HCT116 (cell line): ENCODE measurements at regions not wholly inside any gene's neighbourhood (a gene's known extent, or its start where the extent isn't known, plus 50 kb on each side); places are given as distances from the start of the nearest gene placed in this dataset.

ENCODE experiments used
- ATAC-seq: fragments of 200-7000 bp; cut with Tn5 transposase; 2 replicates; pipeline ENCODE4 v1.9.1; 2020; ENCODE audit warnings: mild to moderate bottlenecking, moderate library complexity
- BruUV-seq: library from RNA; stranded (reverse); fragments of 400-500 nt; replicated peaks from 2 replicates; lab custom pipeline; 2021; lab: Mats Ljungman, UMichigan
- CTCF ChIA-PET: fragments of 300-600 bp; sonication (Branson Sonifier 250); formaldehyde crosslinking; loops from one replicate; lab custom pipeline; 2021; ENCODE audit warnings: antibody characterized with exemption; lab: Charles Lee
- POLR2A ChIA-PET: fragments of 300-600, 350-600 bp; sonication (Branson Sonifier 250); formaldehyde crosslinking; loops from one replicate; lab custom pipeline; 2021; ENCODE audit warnings: antibody characterized with exemption; lab: Charles Lee
- RAD21 ChIA-PET, 2 experiments: fragments of 300-600 bp; sonication (Branson Sonifier 250); formaldehyde crosslinking; loops; one replicate each; lab custom pipeline; 2023; ENCODE audit warnings: low total read pairs in 2 of 2; ENCODE audit not compliant: uncharacterized antibody in 2 of 2, unreplicated experiment in 2 of 2, low non-redundant PET in 1 of 2; lab: Charles Lee
- DNase-seq: peaks from one replicate; pipeline ENCODE4 v3.0.0-alpha.2; 2010; ENCODE audit warnings: low read depth, low spot score
- H2AFZ ChIP-seq: fragments of 200-600 bp; shearing (Covaris generic), sonication (generic); 2 replicates; pipeline ENCODE4 v1.6.1; 2017; ENCODE audit warnings: low read depth, mixed run types, mixed read lengths, antibody characterized with exemption, low read length; ENCODE audit not compliant: poor library complexity, severe bottlenecking
- H3K27ac ChIP-seq: 2 replicates; pipeline ENCODE4 v1.5.1; 2012; ENCODE audit warnings: low read depth, low read length
- H3K27me3 ChIP-seq: fragments of 200-600 bp; sonication (generic); 2 replicates; pipeline ENCODE4 v1.6.1; 2016; ENCODE audit warnings: mixed run types, low read length, mixed read lengths; ENCODE audit not compliant: insufficient read depth
- H3K36me3 ChIP-seq, 2 experiments: fragments of 200-500 bp in 1 of 2; fragments of 200-600 bp in 1 of 2; sonication (Bioruptor generic) in 1 of 2; sonication (generic) in 1 of 2; 2 replicates each; pipeline versions ENCODE4 v1.5.1 to v1.6.1; 2014 to 2016; ENCODE audit warnings: low read length in 2 of 2, inconsistent platforms in 1 of 2, mixed read lengths in 1 of 2, mixed run types in 1 of 2; ENCODE audit not compliant: insufficient read depth in 2 of 2, control insufficient read depth in 1 of 2
- H3K4me1 ChIP-seq, 2 experiments: fragments of 200-600 bp in 1 of 2; sonication (generic) in 1 of 2; 2 replicates each; pipeline versions ENCODE4 v1.5.1 to v1.6.1; 2012 to 2017; ENCODE audit warnings: low read length in 2 of 2, inconsistent platforms in 1 of 2, mild to moderate bottlenecking in 1 of 2, mixed read lengths in 1 of 2, mixed run types in 1 of 2, moderate library complexity in 1 of 2; ENCODE audit not compliant: insufficient read depth in 2 of 2, control insufficient read depth in 1 of 2
- H3K4me2 ChIP-seq: fragments of 200-600 bp; sonication (generic); 2 replicates; pipeline ENCODE4 v1.6.1; 2017; ENCODE audit warnings: mixed run types, low read length, mixed read lengths
- H3K4me3 ChIP-seq, 2 experiments: fragments of 200-600 bp in 1 of 2; sonication (generic) in 1 of 2; replicated peaks in 1 of 2; 2 replicates each; pipeline ENCODE4 v1.5.1; 2011 to 2016; ENCODE audit warnings: low read length in 2 of 2, control low read depth in 1 of 2, low read depth in 1 of 2, mild to moderate bottlenecking in 1 of 2, mixed read lengths in 1 of 2, mixed run types in 1 of 2
- H3K79me2 ChIP-seq: fragments of 200-600 bp; sonication (generic); 2 replicates; pipeline ENCODE4 v1.6.1; 2017; ENCODE audit warnings: mild to moderate bottlenecking, mixed run types, low read length, moderate library complexity, mixed read lengths; ENCODE audit not compliant: insufficient read depth
- H3K9ac ChIP-seq: fragments of 200-600 bp; sonication (generic); 2 replicates; pipeline ENCODE4 v1.6.1; 2016; ENCODE audit warnings: low read length, mixed read lengths
- H3K9me2 ChIP-seq: fragments of 200-600 bp; sonication (generic), shearing (Covaris generic); 2 replicates; pipeline ENCODE4 v1.6.1; 2017; ENCODE audit warnings: mixed run types, mild to moderate bottlenecking, moderate library complexity; ENCODE audit not compliant: insufficient read depth
- H3K9me3 ChIP-seq, 2 experiments: fragments of 200-500 bp in 1 of 2; fragments of 200-600 bp in 1 of 2; sonication (Bioruptor generic) in 1 of 2; sonication (generic) in 1 of 2; 2 replicates each; pipeline ENCODE4 v1.6.1; 2014 to 2017; ENCODE audit warnings: low read length in 2 of 2, mixed read lengths in 2 of 2, inconsistent platforms in 1 of 2, low read depth in 1 of 2, mild to moderate bottlenecking in 1 of 2, mixed run types in 1 of 2, moderate library complexity in 1 of 2; ENCODE audit not compliant: control insufficient read depth in 1 of 2, insufficient read depth in 1 of 2
- H4K20me1 ChIP-seq: fragments of 200-600 bp; sonication (generic), shearing (Covaris generic); 2 replicates; pipeline ENCODE4 v1.6.1; 2017; ENCODE audit warnings: mixed run types, mild to moderate bottlenecking, moderate library complexity; ENCODE audit not compliant: insufficient read depth
- ATF3 ChIP-seq: IDR thresholded peaks from 2 replicates; pipeline ENCODE4 v1.6.1; 2012
- CBX3 ChIP-seq: IDR thresholded peaks from 2 replicates; pipeline ENCODE4 v1.6.1; 2012; ENCODE audit warnings: low read depth
- CTCF ChIP-seq, 3 experiments: fragments of 200-600 bp in 1 of 3; sonication (generic) in 1 of 3; IDR thresholded peaks in 2 of 3; conservative IDR thresholded peaks in 1 of 3; 2 replicates each; pipeline ENCODE4 v1.5.1; 2012 to 2017; ENCODE audit warnings: low read depth in 2 of 3, low read length in 2 of 3, antibody characterized with exemption in 1 of 3, borderline replicate concordance in 1 of 3, control low read depth in 1 of 3, mild to moderate bottlenecking in 1 of 3, mixed read lengths in 1 of 3, mixed run types in 1 of 3, moderate library complexity in 1 of 3; ENCODE audit not compliant: insufficient read depth in 1 of 3
- EGR1 ChIP-seq: IDR thresholded peaks from 2 replicates; pipeline ENCODE4 v1.6.1; 2012; ENCODE audit warnings: low read depth
- ELF1 ChIP-seq: IDR thresholded peaks from 2 replicates; pipeline ENCODE4 v1.6.1; 2012; ENCODE audit warnings: low read depth, borderline replicate concordance
- EZH2phosphoT487 ChIP-seq: fragments of 200-600 bp; IDR thresholded peaks from 2 replicates; pipeline ENCODE4 v1.6.1; 2018; ENCODE audit warnings: antibody characterized with exemption, borderline replicate concordance
- JUND ChIP-seq: IDR thresholded peaks from 2 replicates; pipeline ENCODE4 v1.6.1; 2012
- POLR2A ChIP-seq: IDR thresholded peaks from 2 replicates; pipeline ENCODE4 v1.7.0; 2011; ENCODE audit warnings: borderline replicate concordance; ENCODE audit not compliant: insufficient read depth, insufficient read length; ENCODE audit errors: extremely low read depth
- RAD21 ChIP-seq: IDR thresholded peaks from 2 replicates; pipeline ENCODE4 v1.6.1; 2012; ENCODE audit warnings: low read depth, mild to moderate bottlenecking
- REST ChIP-seq: IDR thresholded peaks from 2 replicates; pipeline ENCODE4 v1.6.1; 2012; ENCODE audit warnings: low read depth
- SP1 ChIP-seq: IDR thresholded peaks from 2 replicates; pipeline ENCODE4 v1.6.1; 2012; ENCODE audit warnings: low read depth
- SRF ChIP-seq: IDR thresholded peaks from 2 replicates; pipeline ENCODE4 v1.6.1; 2012; ENCODE audit warnings: low read depth
- TCF7L2 ChIP-seq: IDR thresholded peaks from 2 replicates; pipeline ENCODE4 v1.7.0; 2011; ENCODE audit warnings: borderline replicate concordance, inconsistent platforms; ENCODE audit not compliant: insufficient read depth, insufficient read length; ENCODE audit errors: extremely low read depth
- ZBTB33 ChIP-seq: IDR thresholded peaks from 2 replicates; pipeline ENCODE4 v1.6.1; 2011; ENCODE audit warnings: mild to moderate bottlenecking, low read length, moderate library complexity; ENCODE audit not compliant: insufficient replicate concordance; ENCODE audit errors: extremely low read depth
- ZNF274 ChIP-seq: fragments of 200-500 bp; sonication (Bioruptor generic); IDR thresholded peaks from 2 replicates; pipeline ENCODE4 v1.6.1; 2014; ENCODE audit warnings: mild to moderate bottlenecking, low read depth, low read length, inconsistent platforms
- intact Hi-C: fragments of 100-400 bp; cut with micrococcal nuclease; formaldehyde crosslinking; loops from 2 replicates; pipeline ENCODE4 v1.10.0; 2022

GRCh38 chr9:136611119-136611518 lies 51.6 kb upstream of the EGFL7 start:
- no peaks in the 10 kb centered on the region for H3K9me3 ChIP-seq
- BruUV-seq, result no TSS peak
- ChIA-PET POLR2A (no interaction called here), RAD21 (no interaction called here)
- peaks cover 0 to 29% of the 10 kb centered on the region in 2 experiments; a peak in 3 of 4 replicates for H3K4me1 ChIP-seq
- intact Hi-C loops, result no loop called here
- no peaks in the 10 kb centered on the region for H3K9me2 ChIP-seq
- no peak overlapping the region; the same call in 1 of the 2 replicates for H3K27ac ChIP-seq
- no peaks in the 10 kb centered on the region for H3K36me3 ChIP-seq
- DNase-seq (no peak), ATAC-seq (no peak)
- H3K4me2 ChIP-seq, result no peak overlapping the region
- H4K20me1 ChIP-seq, result no peaks in the 10 kb centered on the region
- H3K4me3 ChIP-seq, result no peak overlapping the region
- no peak overlapping the region for H3K9ac ChIP-seq
- H3K27me3 ChIP-seq, result no peaks in the 10 kb centered on the region
- no peaks in the 10 kb centered on the region for H3K79me2 ChIP-seq
- TF ChIP-seq ZBTB33, result no peak
- no peak for TF ChIP-seq REST
- TF ChIP-seq RAD21, result no peak
- no peak for TF ChIP-seq ZNF274
- no peak for TF ChIP-seq EGR1
- TF ChIP-seq SP1, result no peak
- TF ChIP-seq ATF3, result no peak
- no peak for TF ChIP-seq ELF1
- TF ChIP-seq CTCF (IDR thresholded peaks at IDR 0.05 in 2 of 3, conservative IDR thresholded peaks at IDR 0.05 in 1 of 3; ENCODE audit: borderline replicate concordance in 1 of 3, insufficient read depth in 1 of 3, low read depth in 2 of 3, low read length in 2 of 3), result no peak
- TF ChIP-seq POLR2A, result no peak
- no peak for TF ChIP-seq SRF
- TF ChIP-seq TCF7L2, result no peak
- TF ChIP-seq CBX3, result no peak
- no peak for TF ChIP-seq EZH2phosphoT487
- no peak for TF ChIP-seq JUND
- TF ChIP-seq, all 23 proteins: peak for 0
- CTCF ChIA-PET, result no interaction called here
- H2AFZ ChIP-seq, result no peak overlapping the region
